CD4-positive, alpha-beta T cell (primary cell): ENCODE measurements at regions not wholly inside any gene's neighbourhood (a gene's known extent, or its start where the extent isn't known, plus 50 kb on each side); places are given as distances from the start of the nearest gene placed in this dataset.
"Not testable (repeated sequence)": the region's sequence is repeated elsewhere in the genome, so short reads cannot be mapped to it uniquely, and the experiment has no call there.

Experiments used
- ATAC-seq: fragments of 200-7000 bp; cut with Tn5 transposase; one replicate; pipeline ENCODE4 v1.10.0; 2022; ENCODE audit warnings: mild to moderate bottlenecking; ENCODE audit not compliant: poor library complexity
- CTCF ChIA-PET: fragments of 350-600 bp; sonication (Branson Sonifier 250); formaldehyde crosslinking; loops from one replicate; lab custom pipeline; 2021; ENCODE audit warnings: antibody characterized with exemption, inconsistent platforms; lab: Charles Lee
- POLR2A ChIA-PET: fragments of 350-600 bp; sonication (Branson Sonifier 250); formaldehyde crosslinking; loops from one replicate; lab custom pipeline; 2021; ENCODE audit warnings: antibody characterized with exemption, inconsistent platforms; lab: Charles Lee
- DNase-seq, 14 experiments: peaks; one replicate each; pipeline ENCODE4 v3.0.0-alpha.2; 2013 to 2020; ENCODE audit warnings: mixed read lengths in 2 of 14
- H3K27ac ChIP-seq, 2 donors: one replicate each; pipeline versions ENCODE4 v1.5.1 to v1.7.0; 2013; ENCODE audit warnings: low read length in 2 of 2, low read depth in 1 of 2, mild to moderate bottlenecking in 1 of 2
- H3K27me3 ChIP-seq, 2 experiments: 1 replicate in 1 of 2; 2 replicates in 1 of 2; pipeline versions ENCODE4 v1.6.1 to v1.7.0; 2013; ENCODE audit warnings: low read length in 2 of 2, control low read depth in 1 of 2, mild to moderate bottlenecking in 1 of 2, moderate library complexity in 1 of 2; ENCODE audit not compliant: insufficient read depth in 2 of 2, control insufficient read depth in 1 of 2
- H3K36me3 ChIP-seq: one replicate; pipeline ENCODE4 v1.6.1; 2013; ENCODE audit warnings: low read length, control low read depth; ENCODE audit not compliant: insufficient read depth
- H3K4me1 ChIP-seq: one replicate; pipeline ENCODE4 v1.6.1; 2013; ENCODE audit warnings: low read length, control low read depth; ENCODE audit not compliant: insufficient read depth
- H3K4me3 ChIP-seq: one replicate; pipeline ENCODE4 v1.5.1; 2013; ENCODE audit warnings: mild to moderate bottlenecking, low read length, moderate library complexity
- H3K9me3 ChIP-seq, 2 experiments: 1 replicate in 1 of 2; 2 replicates in 1 of 2; pipeline versions ENCODE4 v1.6.1 to v1.7.0; 2013; ENCODE audit warnings: low read length in 2 of 2, mild to moderate bottlenecking in 2 of 2, control low read depth in 1 of 2, moderate library complexity in 1 of 2; ENCODE audit not compliant: control insufficient read depth in 1 of 2, insufficient read depth in 1 of 2
- H3K27ac Mint-ChIP-seq: one replicate; pipeline ENCODE4 v1.8.0; 2020; ENCODE audit warnings: mixed read lengths
- H3K27me3 Mint-ChIP-seq: one replicate; pipeline ENCODE4 v1.8.0; 2021; ENCODE audit warnings: mixed read lengths
- H3K36me3 Mint-ChIP-seq: one replicate; pipeline ENCODE4 v1.8.0; 2021; ENCODE audit warnings: low read depth, mixed read lengths
- H3K4me1 Mint-ChIP-seq: one replicate; pipeline ENCODE4 v1.8.0; 2021; ENCODE audit warnings: low read depth, mixed read lengths
- H3K4me3 Mint-ChIP-seq: one replicate; pipeline ENCODE4 v1.8.0; 2020; ENCODE audit warnings: mild to moderate bottlenecking, mixed read lengths
- H3K9me3 Mint-ChIP-seq: one replicate; pipeline ENCODE4 v1.8.0; 2020; ENCODE audit warnings: mixed read lengths
- intact Hi-C, 2 experiments: fragments of 100-400 bp; cut with DNase I in 1 of 2; cut with micrococcal nuclease in 1 of 2; formaldehyde crosslinking; loops; one replicate each; pipeline versions ENCODE4 v1.15.1 to v1.9.0; 2023 to 2025; cut with DNase I, micrococcal nuclease
- TF ChIP-seq, protein P1 (sequence below): fragments of 200-600 bp; IDR thresholded peaks from one replicate; pipeline ENCODE4 v1.8.0; 2022; ENCODE audit warnings: antibody characterized with exemption, mild to moderate bottlenecking

- Mint-ChIP-seq H3K27ac (no peak overlapping the region), H3K9me3 (no peaks in the 10 kb centered on the region), H3K27me3 (no peaks in the 10 kb centered on the region), H3K4me1 (no peaks in the 10 kb centered on the region), H3K4me3 (no peak overlapping the region), H3K36me3 (no peaks in the 10 kb centered on the region)
- Histone ChIP-seq H3K9me3 (peaks cover 0 to 23% of the 10 kb centered on the region in 2 experiments), H3K4me1 (no peaks in the 10 kb centered on the region), H3K27ac (no peak overlapping the region), H3K27me3 (no peaks in the 10 kb centered on the region), H3K36me3 (no peaks in the 10 kb centered on the region), H3K4me3 (no peak overlapping the region)
- intact Hi-C loops = no loop called here
- no peak for DNase-seq
- ATAC-seq = no peak
- POLR2A ChIA-PET = no interaction called here
- CTCF ChIA-PET = no interaction called here
- TF ChIP-seq, protein P1, sequence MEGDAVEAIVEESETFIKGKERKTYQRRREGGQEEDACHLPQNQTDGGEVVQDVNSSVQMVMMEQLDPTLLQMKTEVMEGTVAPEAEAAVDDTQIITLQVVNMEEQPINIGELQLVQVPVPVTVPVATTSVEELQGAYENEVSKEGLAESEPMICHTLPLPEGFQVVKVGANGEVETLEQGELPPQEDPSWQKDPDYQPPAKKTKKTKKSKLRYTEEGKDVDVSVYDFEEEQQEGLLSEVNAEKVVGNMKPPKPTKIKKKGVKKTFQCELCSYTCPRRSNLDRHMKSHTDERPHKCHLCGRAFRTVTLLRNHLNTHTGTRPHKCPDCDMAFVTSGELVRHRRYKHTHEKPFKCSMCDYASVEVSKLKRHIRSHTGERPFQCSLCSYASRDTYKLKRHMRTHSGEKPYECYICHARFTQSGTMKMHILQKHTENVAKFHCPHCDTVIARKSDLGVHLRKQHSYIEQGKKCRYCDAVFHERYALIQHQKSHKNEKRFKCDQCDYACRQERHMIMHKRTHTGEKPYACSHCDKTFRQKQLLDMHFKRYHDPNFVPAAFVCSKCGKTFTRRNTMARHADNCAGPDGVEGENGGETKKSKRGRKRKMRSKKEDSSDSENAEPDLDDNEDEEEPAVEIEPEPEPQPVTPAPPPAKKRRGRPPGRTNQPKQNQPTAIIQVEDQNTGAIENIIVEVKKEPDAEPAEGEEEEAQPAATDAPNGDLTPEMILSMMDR = no peak
Observed at GRCh38 chr7:153948060-153948459, 104.1 kb upstream of the DPP6 start.

- POLR2A ChIA-PET = no interaction called here
- peaks cover 0 to 16% of the 10 kb centered on the region in 2 experiments for H3K9me3 ChIP-seq
- H3K27ac Mint-ChIP-seq = no peak overlapping the region
Observed at GRCh38 chr7:153951316-153951715, 100.9 kb upstream of the DPP6 start.

DNA sequence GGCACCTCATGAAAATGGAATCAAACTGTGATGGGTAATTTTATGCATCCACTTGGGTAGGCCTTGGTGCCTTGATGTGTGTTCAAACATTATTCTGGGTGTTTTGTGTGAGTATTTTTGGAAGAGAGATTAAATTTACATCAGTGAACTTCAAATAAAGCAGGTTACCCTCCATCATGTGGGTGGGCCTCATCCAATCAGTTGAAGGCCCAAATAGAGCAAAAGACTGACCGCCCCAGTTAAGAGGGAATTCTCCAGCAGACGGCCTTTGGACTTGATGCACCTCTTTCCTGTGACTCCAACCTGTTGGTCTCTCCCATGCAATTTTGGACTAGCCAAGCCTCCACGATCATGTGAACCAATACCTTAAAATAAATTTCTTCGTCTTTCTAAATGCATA, 97.7 kb upstream of the DPP6 start:
- no peak for ATAC-seq
- peaks cover 4% of the 10 kb centered on the region for H3K9me3 Mint-ChIP-seq
- CTCF ChIA-PET = no interaction called here
- H3K36me3 ChIP-seq = no peaks in the 10 kb centered on the region
- TF ChIP-seq, protein P1 = no peak
- H3K4me3 ChIP-seq = no peak overlapping the region
- no peaks in the 10 kb centered on the region for H3K4me1 ChIP-seq
- no peak overlapping the region for H3K27ac ChIP-seq
- POLR2A ChIA-PET = no interaction called here
- no peaks in the 10 kb centered on the region for H3K4me1 Mint-ChIP-seq
- no peak overlapping the region for H3K4me3 Mint-ChIP-seq
- H3K27me3 Mint-ChIP-seq = no peaks in the 10 kb centered on the region
- no peaks in the 10 kb centered on the region for H3K27me3 ChIP-seq
- DNase-seq = no peak
- H3K9me3 ChIP-seq = peaks cover 0 to 6% of the 10 kb centered on the region in 2 experiments
- H3K27ac Mint-ChIP-seq = no peak overlapping the region
- intact Hi-C loops = no loop called here
- H3K36me3 Mint-ChIP-seq = no peaks in the 10 kb centered on the region

More at GRCh38 chr7:153951316-153951715, 100.9 kb upstream of the DPP6 start:
- no peaks in the 10 kb centered on the region for H3K36me3 ChIP-seq
- H3K27me3 ChIP-seq = no peaks in the 10 kb centered on the region
- no peaks in the 10 kb centered on the region for H3K36me3 Mint-ChIP-seq
- no peak overlapping the region for H3K4me3 ChIP-seq
- TF ChIP-seq, protein P1 = no peak
- H3K4me1 Mint-ChIP-seq = no peaks in the 10 kb centered on the region
- CTCF ChIA-PET = no interaction called here
- intact Hi-C loops = no loop called here
- H3K27me3 Mint-ChIP-seq = no peaks in the 10 kb centered on the region
- no peak overlapping the region for H3K27ac ChIP-seq
- H3K4me3 Mint-ChIP-seq = no peak overlapping the region
- H3K9me3 Mint-ChIP-seq = peaks cover 4% of the 10 kb centered on the region
- no peaks in the 10 kb centered on the region for H3K4me1 ChIP-seq
- ATAC-seq (no peak), DNase-seq (no peak)

GRCh38 chr7:153957677-153958076, 94.5 kb upstream of the DPP6 start:
- CTCF ChIA-PET = not testable (repeated sequence)

GRCh38 chr7:153958381-153958780, 93.8 kb upstream of the DPP6 start:
- H3K36me3 Mint-ChIP-seq, ATAC-seq, intact Hi-C loops, H3K27ac Mint-ChIP-seq, H3K27me3 ChIP-seq, H3K4me3 Mint-ChIP-seq, H3K4me1 ChIP-seq, H3K9me3 Mint-ChIP-seq, CTCF ChIA-PET, H3K4me1 Mint-ChIP-seq, DNase-seq, POLR2A ChIA-PET, H3K4me3 ChIP-seq, H3K9me3 ChIP-seq, H3K27me3 Mint-ChIP-seq, H3K36me3 ChIP-seq, H3K27ac ChIP-seq: not testable (repeated sequence)

More at GRCh38 chr7:153957677-153958076, 94.5 kb upstream of the DPP6 start:
- H3K4me1 ChIP-seq, H3K4me1 Mint-ChIP-seq, POLR2A ChIA-PET, H3K36me3 ChIP-seq, H3K36me3 Mint-ChIP-seq, H3K9me3 Mint-ChIP-seq, H3K27me3 Mint-ChIP-seq, DNase-seq, H3K4me3 Mint-ChIP-seq, H3K4me3 ChIP-seq, H3K27me3 ChIP-seq, H3K27ac Mint-ChIP-seq, H3K27ac ChIP-seq, H3K9me3 ChIP-seq, intact Hi-C loops, ATAC-seq: not testable (repeated sequence)
